Liver (tissue), 3 donors: ENCODE measurements at regions not wholly inside any gene's neighbourhood (a gene's known extent, or its start where the extent isn't known, plus 50 kb on each side); places are given as distances from the start of the nearest gene placed in this dataset.

Experiments used
- JUND ChIP-seq, 2 donors: IDR thresholded peaks; 2 replicates each; pipeline ENCODE4 v1.6.1; 2016; ENCODE audit warnings: antibody characterized with exemption in 2 of 2
- YY1 ChIP-seq: IDR thresholded peaks from 2 replicates; pipeline ENCODE4 v1.6.1; 2016; ENCODE audit warnings: antibody characterized with exemption, mild to moderate bottlenecking
- TF ChIP-seq, protein P1 (sequence below): fragments of 150-350 bp; IDR thresholded peaks from 2 replicates; pipeline ENCODE4 v1.5.1; 2017; ENCODE audit warnings: improper control_type of control experiment, low read depth, low read length; ENCODE audit not compliant: missing input control
- TF ChIP-seq, protein P2 (sequence below): IDR thresholded peaks from 2 replicates; pipeline ENCODE4 v1.6.1; 2016; ENCODE audit warnings: antibody characterized with exemption, mild to moderate bottlenecking
- donor health status: healthy.
- donor health status: healthy.

DNA sequence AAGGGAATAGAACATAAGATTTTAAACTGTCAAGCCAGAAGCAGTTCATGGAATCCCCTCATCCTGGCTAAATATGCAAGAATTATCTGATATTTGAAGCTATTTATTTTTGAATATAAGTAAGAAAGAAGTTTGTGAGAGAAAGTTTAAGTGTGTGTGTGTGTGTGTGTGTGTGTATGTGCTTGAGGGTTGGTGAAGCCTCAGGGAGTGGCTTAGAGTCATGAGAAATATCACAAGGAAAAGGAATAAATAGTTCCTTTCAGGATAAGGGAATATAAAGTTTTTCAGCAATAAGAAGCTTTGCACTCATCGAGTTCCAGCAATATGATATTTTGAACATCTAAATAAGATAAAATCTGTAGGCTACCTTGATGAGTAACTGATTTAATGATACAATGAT is 359.6 kb downstream of the MEIS1 start:
- no peak for TF ChIP-seq YY1
- TF ChIP-seq, protein P1, sequence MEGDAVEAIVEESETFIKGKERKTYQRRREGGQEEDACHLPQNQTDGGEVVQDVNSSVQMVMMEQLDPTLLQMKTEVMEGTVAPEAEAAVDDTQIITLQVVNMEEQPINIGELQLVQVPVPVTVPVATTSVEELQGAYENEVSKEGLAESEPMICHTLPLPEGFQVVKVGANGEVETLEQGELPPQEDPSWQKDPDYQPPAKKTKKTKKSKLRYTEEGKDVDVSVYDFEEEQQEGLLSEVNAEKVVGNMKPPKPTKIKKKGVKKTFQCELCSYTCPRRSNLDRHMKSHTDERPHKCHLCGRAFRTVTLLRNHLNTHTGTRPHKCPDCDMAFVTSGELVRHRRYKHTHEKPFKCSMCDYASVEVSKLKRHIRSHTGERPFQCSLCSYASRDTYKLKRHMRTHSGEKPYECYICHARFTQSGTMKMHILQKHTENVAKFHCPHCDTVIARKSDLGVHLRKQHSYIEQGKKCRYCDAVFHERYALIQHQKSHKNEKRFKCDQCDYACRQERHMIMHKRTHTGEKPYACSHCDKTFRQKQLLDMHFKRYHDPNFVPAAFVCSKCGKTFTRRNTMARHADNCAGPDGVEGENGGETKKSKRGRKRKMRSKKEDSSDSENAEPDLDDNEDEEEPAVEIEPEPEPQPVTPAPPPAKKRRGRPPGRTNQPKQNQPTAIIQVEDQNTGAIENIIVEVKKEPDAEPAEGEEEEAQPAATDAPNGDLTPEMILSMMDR: no peak
- TF ChIP-seq, protein P2, sequence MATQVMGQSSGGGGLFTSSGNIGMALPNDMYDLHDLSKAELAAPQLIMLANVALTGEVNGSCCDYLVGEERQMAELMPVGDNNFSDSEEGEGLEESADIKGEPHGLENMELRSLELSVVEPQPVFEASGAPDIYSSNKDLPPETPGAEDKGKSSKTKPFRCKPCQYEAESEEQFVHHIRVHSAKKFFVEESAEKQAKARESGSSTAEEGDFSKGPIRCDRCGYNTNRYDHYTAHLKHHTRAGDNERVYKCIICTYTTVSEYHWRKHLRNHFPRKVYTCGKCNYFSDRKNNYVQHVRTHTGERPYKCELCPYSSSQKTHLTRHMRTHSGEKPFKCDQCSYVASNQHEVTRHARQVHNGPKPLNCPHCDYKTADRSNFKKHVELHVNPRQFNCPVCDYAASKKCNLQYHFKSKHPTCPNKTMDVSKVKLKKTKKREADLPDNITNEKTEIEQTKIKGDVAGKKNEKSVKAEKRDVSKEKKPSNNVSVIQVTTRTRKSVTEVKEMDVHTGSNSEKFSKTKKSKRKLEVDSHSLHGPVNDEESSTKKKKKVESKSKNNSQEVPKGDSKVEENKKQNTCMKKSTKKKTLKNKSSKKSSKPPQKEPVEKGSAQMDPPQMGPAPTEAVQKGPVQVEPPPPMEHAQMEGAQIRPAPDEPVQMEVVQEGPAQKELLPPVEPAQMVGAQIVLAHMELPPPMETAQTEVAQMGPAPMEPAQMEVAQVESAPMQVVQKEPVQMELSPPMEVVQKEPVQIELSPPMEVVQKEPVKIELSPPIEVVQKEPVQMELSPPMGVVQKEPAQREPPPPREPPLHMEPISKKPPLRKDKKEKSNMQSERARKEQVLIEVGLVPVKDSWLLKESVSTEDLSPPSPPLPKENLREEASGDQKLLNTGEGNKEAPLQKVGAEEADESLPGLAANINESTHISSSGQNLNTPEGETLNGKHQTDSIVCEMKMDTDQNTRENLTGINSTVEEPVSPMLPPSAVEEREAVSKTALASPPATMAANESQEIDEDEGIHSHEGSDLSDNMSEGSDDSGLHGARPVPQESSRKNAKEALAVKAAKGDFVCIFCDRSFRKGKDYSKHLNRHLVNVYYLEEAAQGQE: no peak
- TF ChIP-seq JUND (IDR thresholded peaks at IDR 0.05): no peak
